ENCODE measurements at regions not wholly inside any gene's neighbourhood (a gene's known extent, or its start where the extent isn't known, plus 50 kb on each side); places are given as distances from the start of the nearest gene placed in this dataset.
"Not testable (repeated sequence)": the region's sequence is repeated elsewhere in the genome, so short reads cannot be mapped to it uniquely, and the experiment has no call there.

- no peak for DNase-seq
Observed at GRCh38 chr6:66179361-66179760, 472.3 kb upstream of the EYS start.

DNA sequence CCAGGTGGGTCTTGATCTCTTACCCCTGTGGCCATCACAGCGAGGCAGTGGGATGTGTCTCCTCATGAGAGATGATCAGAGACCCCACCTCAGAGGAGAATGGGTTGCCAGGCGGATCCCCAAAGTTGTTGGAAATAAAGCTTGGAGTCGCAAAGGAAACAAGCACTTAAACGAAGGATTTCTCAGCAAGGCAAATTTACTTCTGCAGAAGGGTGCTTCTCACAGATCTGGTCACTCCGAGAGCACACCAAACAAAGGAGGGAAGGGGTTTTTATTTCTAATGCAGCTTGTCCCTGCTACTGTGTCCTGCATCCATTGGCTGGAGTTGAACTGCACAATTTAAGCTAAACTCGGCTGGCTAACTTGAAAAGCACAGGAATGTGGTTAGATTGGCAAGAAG, 466.6 kb upstream of the EYS start:
- DNase-seq: no peak

DNA sequence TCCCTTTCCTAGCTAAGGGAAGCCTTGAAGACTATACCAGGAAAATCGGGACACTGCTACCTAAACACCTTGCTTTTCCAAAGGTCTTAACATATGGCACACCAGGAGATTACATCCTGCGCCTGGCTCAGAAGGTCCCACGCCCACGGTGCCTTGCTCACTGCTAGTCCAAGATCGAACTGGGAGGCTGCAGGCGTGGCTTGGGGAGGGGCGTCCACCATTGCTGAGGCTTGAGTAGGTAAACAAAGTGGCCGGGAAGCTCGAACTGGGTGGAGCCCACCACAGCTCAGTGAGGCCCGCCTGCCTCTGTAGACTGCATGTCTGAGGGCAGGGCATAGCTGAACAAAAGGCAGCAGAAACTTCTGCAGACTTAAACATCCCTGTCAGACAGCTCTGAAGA, 459.7 kb upstream of the EYS start:
- DNase-seq: not testable (repeated sequence)

DNA sequence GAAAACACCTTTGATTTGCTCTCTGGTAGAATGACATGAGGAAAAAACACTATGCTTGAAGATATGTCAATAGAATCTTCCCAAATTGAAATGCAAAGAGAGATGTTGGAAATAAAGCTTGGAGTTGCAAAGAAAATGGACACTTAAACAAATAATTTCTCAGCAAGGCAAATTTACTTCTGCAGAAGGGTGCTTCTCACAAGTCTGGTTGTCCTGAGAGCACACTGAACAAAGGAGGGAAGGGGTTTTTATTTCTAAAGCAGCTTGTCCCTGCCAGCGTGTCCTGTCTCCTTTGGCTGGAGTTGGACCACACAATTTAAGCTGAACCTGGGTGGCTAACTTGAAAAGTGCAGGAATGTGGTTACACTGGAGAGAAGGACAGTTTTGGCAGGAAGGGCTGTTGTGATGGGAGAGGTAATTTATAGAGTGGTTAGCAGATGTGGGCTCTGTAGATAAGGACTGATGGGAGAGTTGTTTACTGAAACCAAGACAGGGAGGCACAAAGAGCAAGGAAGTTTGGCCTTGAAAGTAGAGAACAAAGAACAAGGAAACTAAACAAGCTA, 454.6 kb upstream of the EYS start:
- DNase-seq: no peak

- DNase-seq: no peak
Observed at GRCh38 chr6:66159937-66160336, 452.9 kb upstream of the EYS start.

GRCh38 chr6:66153247-66153646, 446.2 kb upstream of the EYS start:
- DNase-seq: no peak

GRCh38 chr6:66149132-66149531, 442.1 kb upstream of the EYS start:
- no peak for DNase-seq

- DNase-seq: no peak
Observed at GRCh38 chr6:66145867-66146266, 438.8 kb upstream of the EYS start.

- DNase-seq: no peak
Observed at GRCh38 chr6:66134021-66134420, 427.0 kb upstream of the EYS start.

DNA sequence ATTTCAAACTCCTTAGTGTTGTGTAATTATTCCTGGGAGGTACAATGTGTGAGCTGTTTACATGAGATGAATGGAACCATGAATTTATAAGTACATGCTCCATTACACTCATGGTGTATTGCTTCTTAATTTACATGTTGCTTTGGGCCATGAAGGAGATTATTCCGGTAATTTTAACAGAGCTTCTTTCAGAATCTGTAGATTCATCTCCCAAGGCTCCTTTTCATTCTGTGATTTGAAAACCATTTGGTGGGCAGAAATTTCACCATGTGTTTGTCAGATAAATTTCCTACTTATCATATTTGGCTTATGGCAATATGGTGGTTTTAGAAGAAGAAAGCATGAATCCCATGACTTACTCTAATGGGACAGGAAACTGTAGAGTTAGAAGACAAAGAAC, 421.6 kb upstream of the EYS start:
- DNase-seq: no peak

GRCh38 chr6:66128243-66128642, 421.2 kb upstream of the EYS start:
- DNase-seq: no peak

GRCh38 chr6:66127061-66127460, 420.0 kb upstream of the EYS start:
- no peak for DNase-seq

- no peak for DNase-seq
Observed at GRCh38 chr6:66126358-66126757, 419.3 kb upstream of the EYS start.

DNA sequence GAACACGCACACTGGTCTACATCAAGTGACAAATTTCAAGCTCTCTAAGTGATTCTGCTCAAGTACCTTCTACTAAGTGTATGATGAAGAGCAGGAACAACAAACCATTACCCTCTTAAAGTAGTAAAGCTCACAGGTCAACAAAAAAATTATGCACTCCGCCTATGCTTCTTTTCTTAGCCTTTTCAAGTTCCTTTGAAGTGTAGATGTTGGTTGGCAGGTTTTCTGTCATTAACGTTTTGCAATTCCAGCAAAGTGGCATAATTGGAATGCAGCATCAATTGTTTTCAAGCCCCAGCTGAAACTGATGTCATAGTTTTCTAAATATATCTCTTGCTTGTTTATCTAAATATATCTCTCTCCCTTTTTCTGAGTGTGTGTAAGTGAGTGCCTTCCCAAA, 396.9 kb upstream of the EYS start:
- DNase-seq: no peak

- no peak for DNase-seq
Observed at GRCh38 chr6:66103354-66103753, 396.3 kb upstream of the EYS start.

DNA sequence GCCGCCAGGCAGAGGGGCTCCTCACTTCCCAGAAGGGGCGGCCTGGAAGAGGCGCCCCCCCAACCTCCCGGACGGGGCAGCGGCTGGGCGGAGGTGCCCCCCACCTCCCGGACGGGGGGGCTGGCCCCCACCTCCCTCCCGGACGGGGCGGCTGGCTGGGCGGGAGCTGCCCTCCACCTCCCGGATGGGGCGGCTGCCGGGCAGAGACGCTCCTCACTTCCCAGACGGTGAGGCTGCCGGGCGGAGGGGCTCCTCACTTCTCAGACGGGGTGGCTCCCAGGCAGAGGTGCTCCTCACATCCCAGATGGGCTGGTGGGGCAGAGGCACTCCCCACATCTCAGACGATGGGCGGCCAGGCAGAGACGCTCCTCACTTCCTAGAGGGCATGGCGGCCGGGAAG, 389.7 kb upstream of the EYS start:
- DNase-seq: no peak

DNA sequence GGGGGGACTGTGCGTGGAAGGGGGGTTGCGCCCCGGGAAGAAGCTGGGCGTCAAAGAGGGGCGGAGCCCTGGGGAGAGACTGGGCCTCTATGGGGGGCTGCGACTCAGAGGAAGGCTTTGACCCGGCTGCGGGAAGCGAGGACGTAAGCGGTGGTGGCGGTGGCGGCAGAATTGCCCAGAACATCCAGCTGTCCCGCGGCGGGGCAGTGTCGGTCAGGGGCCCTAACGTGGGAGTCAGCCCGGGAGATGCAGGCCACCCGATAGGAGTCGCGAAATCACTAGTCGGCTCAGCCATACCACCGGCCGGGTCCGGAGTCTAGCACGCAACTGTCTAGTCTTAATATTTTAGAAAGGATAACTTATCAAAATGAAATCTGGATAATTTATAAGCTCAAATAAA, 387.6 kb upstream of the EYS start:
- DNase-seq: no peak

- not testable (repeated sequence) for DNase-seq
Observed at GRCh38 chr6:66092306-66092705, 385.3 kb upstream of the EYS start.

DNA sequence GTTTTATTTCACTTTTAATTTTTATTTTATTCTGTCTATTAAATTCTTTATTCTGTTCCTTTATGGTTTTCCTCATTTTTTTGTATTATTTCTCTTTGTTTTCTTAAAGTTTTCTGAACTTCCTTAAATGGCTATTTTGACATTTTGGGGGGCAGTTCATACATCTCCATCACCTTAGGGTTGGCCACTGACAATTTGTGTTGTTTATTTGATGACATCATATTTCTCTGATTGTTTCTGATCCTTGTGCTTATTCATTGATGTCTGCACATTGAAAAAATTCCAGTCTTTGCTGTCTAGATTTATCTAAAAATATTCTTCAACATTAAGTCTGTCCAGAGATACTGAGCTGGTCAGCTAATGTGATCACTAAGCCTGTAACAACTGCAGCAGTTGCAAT, 379.5 kb upstream of the EYS start:
- DNase-seq: no peak

- DNase-seq: no peak
Observed at GRCh38 chr6:66082914-66083313, 375.9 kb upstream of the EYS start.

DNA sequence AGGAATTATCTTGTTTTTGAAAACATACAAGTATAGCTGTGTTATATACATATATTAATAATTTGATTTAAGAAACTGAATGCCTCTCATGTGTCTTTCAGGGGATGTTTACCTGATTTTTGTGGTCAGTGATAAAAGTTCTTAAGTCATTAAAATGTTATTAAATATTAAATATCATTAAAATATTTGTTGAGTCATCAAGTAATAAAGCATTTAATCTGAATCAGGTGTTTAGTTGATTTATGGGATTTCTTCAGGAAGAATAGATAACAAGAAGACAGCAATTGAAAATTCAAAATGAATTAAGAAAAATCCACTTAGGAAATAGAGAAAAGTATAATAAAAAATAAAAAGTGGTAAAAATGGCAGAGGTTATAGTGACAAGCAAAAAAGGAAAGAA, 361.9 kb upstream of the EYS start:
- DNase-seq: no peak

DNA sequence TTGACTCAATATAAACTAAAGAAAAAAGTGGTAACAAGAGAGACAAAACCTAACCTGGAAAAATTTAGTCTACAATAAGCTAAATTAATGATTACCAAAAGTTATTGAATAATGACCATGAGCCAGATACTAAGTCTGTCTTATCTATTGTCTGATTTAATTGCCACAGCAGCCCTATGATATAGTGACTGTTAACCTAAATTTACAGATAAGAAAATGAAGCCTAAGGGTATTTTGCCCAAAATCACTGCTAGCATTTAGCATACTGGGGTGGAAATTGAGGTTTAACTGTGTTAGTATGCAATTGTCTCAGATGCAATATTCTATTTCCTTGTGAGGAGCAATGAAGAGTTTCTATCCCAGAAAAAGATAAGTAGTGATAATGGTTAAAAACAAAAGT, 361.0 kb upstream of the EYS start:
- no peak for DNase-seq

GRCh38 chr6:66065313-66065712, 358.3 kb upstream of the EYS start:
- DNase-seq: no peak

- DNase-seq: no peak
Observed at GRCh38 chr6:66057034-66057433, 350.0 kb upstream of the EYS start.

GRCh38 chr6:66054967-66055366, 347.9 kb upstream of the EYS start:
- DNase-seq: no peak

DNA sequence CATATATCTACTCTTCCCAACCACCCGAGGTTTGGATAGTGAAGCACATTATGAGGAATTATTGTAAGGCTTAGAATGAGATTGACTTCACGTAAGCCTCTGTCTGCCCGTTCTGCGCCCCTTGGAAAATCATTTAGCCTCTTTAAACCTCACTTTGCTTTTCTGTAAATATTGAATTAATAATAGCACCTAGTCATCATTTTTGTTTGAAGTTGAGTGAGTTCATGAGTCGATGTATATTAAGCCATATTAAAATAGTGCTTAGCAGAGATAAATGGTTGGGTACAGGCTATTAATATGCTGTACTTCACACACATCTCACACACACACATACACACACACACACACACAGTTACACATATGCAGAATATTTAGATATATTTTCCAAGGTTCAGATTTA, 344.8 kb upstream of the EYS start:
- DNase-seq: no peak
